Caco-2 (cell line): ENCODE measurements at regions not wholly inside any gene's neighbourhood (a gene's known extent, or its start where the extent isn't known, plus 50 kb on each side); places are given as distances from the start of the nearest gene placed in this dataset.

Source experiments
- BruUV-seq: library from RNA; stranded (reverse); fragments of 400-500 nt; replicated peaks from 2 replicates; lab custom pipeline; 2021; lab: Mats Ljungman, UMichigan
- CTCF ChIA-PET: fragments of 300-600 bp; sonication (Branson Sonifier 250); formaldehyde crosslinking; loops from one replicate; lab custom pipeline; 2022; ENCODE audit warnings: antibody characterized with exemption; lab: Charles Lee
- POLR2A ChIA-PET: fragments of 300-600 bp; sonication (Branson Sonifier 250); formaldehyde crosslinking; loops from one replicate; lab custom pipeline; 2022; ENCODE audit warnings: antibody characterized with exemption; lab: Charles Lee
- DNase-seq, 2 experiments: peaks; one replicate each; pipeline versions ENCODE4 v3.0.0 to v3.0.0-alpha.2; 2020 to 2022
- H3K27me3 ChIP-seq: replicated peaks from 2 replicates; pipeline ENCODE4 v1.6.0; 2011; ENCODE audit warnings: low read length; ENCODE audit not compliant: control insufficient read depth, insufficient read depth
- H3K36me3 ChIP-seq: 2 replicates; pipeline ENCODE4 v1.5.1; 2011; ENCODE audit warnings: low read length; ENCODE audit not compliant: control insufficient read depth, insufficient read depth
- H3K4me1 ChIP-seq: fragments of 250-450 bp; sonication (Bioruptor Pico); 2 replicates; pipeline ENCODE4 v1.5.1; 2020; ENCODE audit warnings: mild to moderate bottlenecking
- H3K4me3 ChIP-seq: 2 replicates; pipeline ENCODE4 v1.5.1; 2011; ENCODE audit warnings: low read depth, mild to moderate bottlenecking, control low read depth, low read length
- H3K9me3 ChIP-seq: fragments of 250-450 bp; sonication (Bioruptor Pico); 2 replicates; pipeline ENCODE4 v1.5.1; 2020; ENCODE audit warnings: mild to moderate bottlenecking, moderate library complexity
- H3K27ac Mint-ChIP-seq: one replicate; pipeline ENCODE4 v1.8.0; 2022; ENCODE audit warnings: mixed read lengths; ENCODE audit not compliant: unreplicated experiment
- H3K27me3 Mint-ChIP-seq: one replicate; pipeline ENCODE4 v1.8.0; 2022; ENCODE audit warnings: mixed read lengths; ENCODE audit not compliant: insufficient read depth, unreplicated experiment
- H3K36me3 Mint-ChIP-seq: one replicate; pipeline ENCODE4 v1.8.0; 2022; ENCODE audit warnings: mild to moderate bottlenecking, mixed read lengths; ENCODE audit not compliant: insufficient read depth, unreplicated experiment
- H3K4me1 Mint-ChIP-seq: one replicate; pipeline ENCODE4 v1.8.0; 2022; ENCODE audit warnings: low read depth, mixed read lengths; ENCODE audit not compliant: unreplicated experiment
- H3K4me3 Mint-ChIP-seq: one replicate; pipeline ENCODE4 v1.8.0; 2022; ENCODE audit warnings: mild to moderate bottlenecking, moderate library complexity, mixed read lengths; ENCODE audit not compliant: unreplicated experiment
- H3K9me3 Mint-ChIP-seq: one replicate; pipeline ENCODE4 v1.8.0; 2022; ENCODE audit warnings: mixed read lengths; ENCODE audit not compliant: unreplicated experiment
- intact Hi-C: fragments of 100-400 bp; cut with micrococcal nuclease; formaldehyde crosslinking; loops from one replicate; pipeline ENCODE4 v1.10.0; 2022; ENCODE audit not compliant: unreplicated experiment
- TF ChIP-seq, protein P1 (sequence below), 2 experiments: fragments of 200-600 bp in 1 of 2; IDR thresholded peaks; 1 replicate in 1 of 2; 2 replicates in 1 of 2; pipeline versions ENCODE4 v1.5.1 to v1.8.0; 2011 to 2022; ENCODE audit warnings: antibody characterized with exemption in 1 of 2, control low read depth in 1 of 2, inconsistent platforms in 1 of 2, low read depth in 1 of 2, low read length in 1 of 2, mild to moderate bottlenecking in 1 of 2, moderate library complexity in 1 of 2; ENCODE audit not compliant: insufficient read depth in 1 of 2, severe bottlenecking in 1 of 2, unreplicated experiment in 1 of 2

DNA sequence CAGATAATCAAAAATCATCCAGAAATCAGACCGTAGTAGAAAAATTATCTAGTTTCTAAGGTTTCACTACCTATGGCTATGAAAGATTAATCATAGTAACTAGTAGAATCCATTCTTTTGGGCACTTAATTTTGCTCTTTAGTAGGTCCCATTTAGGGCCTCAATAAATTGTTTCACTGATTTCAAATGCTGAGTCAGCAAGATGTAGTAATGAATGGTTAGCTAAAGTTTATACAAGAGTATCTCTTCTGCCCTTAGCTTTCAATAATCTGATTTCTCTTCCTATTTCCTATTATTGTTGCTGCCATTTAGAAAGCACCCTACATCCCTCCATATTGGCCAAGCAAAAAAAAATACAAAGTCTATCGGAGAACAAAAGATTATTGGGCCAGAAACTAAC lies 283.2 kb upstream of the PCDH10 start:
- no peak overlapping the region for H3K4me3 Mint-ChIP-seq
- POLR2A ChIA-PET = no interaction called here
- intact Hi-C loops = no loop called here
- Histone ChIP-seq H3K27me3 (no peaks in the 10 kb centered on the region), H3K4me3 (no peak overlapping the region), H3K9me3 (no peaks in the 10 kb centered on the region), H3K4me1 (no peaks in the 10 kb centered on the region), H3K36me3 (no peaks in the 10 kb centered on the region)
- H3K9me3 Mint-ChIP-seq = no peaks in the 10 kb centered on the region
- CTCF ChIA-PET = no interaction called here
- no peak overlapping the region for H3K27ac Mint-ChIP-seq
- no peaks in the 10 kb centered on the region for H3K27me3 Mint-ChIP-seq
- DNase-seq = no peak
- no peaks in the 10 kb centered on the region for H3K36me3 Mint-ChIP-seq
- TF ChIP-seq, protein P1, sequence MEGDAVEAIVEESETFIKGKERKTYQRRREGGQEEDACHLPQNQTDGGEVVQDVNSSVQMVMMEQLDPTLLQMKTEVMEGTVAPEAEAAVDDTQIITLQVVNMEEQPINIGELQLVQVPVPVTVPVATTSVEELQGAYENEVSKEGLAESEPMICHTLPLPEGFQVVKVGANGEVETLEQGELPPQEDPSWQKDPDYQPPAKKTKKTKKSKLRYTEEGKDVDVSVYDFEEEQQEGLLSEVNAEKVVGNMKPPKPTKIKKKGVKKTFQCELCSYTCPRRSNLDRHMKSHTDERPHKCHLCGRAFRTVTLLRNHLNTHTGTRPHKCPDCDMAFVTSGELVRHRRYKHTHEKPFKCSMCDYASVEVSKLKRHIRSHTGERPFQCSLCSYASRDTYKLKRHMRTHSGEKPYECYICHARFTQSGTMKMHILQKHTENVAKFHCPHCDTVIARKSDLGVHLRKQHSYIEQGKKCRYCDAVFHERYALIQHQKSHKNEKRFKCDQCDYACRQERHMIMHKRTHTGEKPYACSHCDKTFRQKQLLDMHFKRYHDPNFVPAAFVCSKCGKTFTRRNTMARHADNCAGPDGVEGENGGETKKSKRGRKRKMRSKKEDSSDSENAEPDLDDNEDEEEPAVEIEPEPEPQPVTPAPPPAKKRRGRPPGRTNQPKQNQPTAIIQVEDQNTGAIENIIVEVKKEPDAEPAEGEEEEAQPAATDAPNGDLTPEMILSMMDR (IDR thresholded peaks at IDR 0.05; ENCODE audit: insufficient read depth in 1 of 2, low read depth in 1 of 2, low read length in 1 of 2, severe bottlenecking in 1 of 2, unreplicated experiment in 1 of 2) = no peak
- H3K4me1 Mint-ChIP-seq = no peaks in the 10 kb centered on the region
- BruUV-seq = no TSS peak

DNA sequence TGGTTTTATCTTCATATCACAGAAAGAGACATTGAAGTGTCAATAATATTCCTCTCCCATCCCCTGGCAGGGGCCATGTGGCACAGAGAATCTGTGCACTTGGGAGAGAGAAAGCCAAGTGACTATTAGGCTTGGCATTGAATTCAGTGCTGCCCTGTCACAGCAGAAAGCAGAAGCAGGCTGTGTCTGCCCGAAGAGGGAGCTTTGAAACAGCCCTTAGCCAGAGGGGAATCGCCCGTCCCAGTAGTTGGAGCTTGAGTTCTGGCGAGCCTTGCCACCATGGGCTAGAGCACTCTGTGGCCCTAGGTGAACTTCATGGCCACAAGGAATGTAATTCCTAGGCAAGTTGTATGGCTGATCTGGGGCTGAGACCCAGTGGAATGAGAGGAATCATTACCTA lies 282.5 kb upstream of the PCDH10 start:
- Mint-ChIP-seq H3K27ac (no peak overlapping the region), H3K36me3 (no peaks in the 10 kb centered on the region), H3K4me3 (no peak overlapping the region), H3K4me1 (no peaks in the 10 kb centered on the region), H3K27me3 (no peaks in the 10 kb centered on the region), H3K9me3 (no peaks in the 10 kb centered on the region)
- TF ChIP-seq, protein P1 (IDR thresholded peaks at IDR 0.05; ENCODE audit: insufficient read depth in 1 of 2, low read depth in 1 of 2, low read length in 1 of 2, severe bottlenecking in 1 of 2, unreplicated experiment in 1 of 2) = no peak
- intact Hi-C loops = no loop called here
- Histone ChIP-seq H3K27me3 (no peaks in the 10 kb centered on the region), H3K4me3 (no peak overlapping the region), H3K36me3 (no peaks in the 10 kb centered on the region), H3K9me3 (no peaks in the 10 kb centered on the region), H3K4me1 (no peaks in the 10 kb centered on the region)
- no TSS peak for BruUV-seq
- ChIA-PET CTCF (no interaction called here), POLR2A (no interaction called here)
- DNase-seq = no peak

DNA sequence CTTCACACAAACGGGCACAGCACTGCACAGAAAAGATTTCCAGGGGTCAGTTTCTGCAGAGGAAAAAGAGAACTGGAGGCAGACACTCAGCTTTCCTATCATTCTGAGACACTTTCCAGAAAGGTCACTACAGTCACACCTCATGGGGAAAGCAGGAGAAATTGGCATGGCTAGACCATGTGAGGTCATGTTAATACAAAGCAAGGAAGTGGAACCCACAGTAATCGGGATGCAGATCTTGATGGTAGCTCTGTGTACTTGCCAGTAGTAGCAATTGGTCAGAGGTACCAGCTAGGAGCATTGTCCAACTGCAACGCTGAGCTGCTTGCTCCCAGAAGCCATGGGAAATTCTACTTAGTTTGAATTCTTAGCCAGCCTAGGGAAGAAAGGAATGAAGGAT lies 255.3 kb upstream of the PCDH10 start:
- H3K27me3 Mint-ChIP-seq = no peaks in the 10 kb centered on the region
- Histone ChIP-seq H3K4me3 (no peak overlapping the region), H3K9me3 (no peaks in the 10 kb centered on the region), H3K36me3 (no peaks in the 10 kb centered on the region), H3K4me1 (no peaks in the 10 kb centered on the region), H3K27me3 (no peaks in the 10 kb centered on the region)
- CTCF ChIA-PET = no interaction called here
- no peaks in the 10 kb centered on the region for H3K36me3 Mint-ChIP-seq
- POLR2A ChIA-PET = no interaction called here
- TF ChIP-seq, protein P1 (IDR thresholded peaks at IDR 0.05; ENCODE audit: insufficient read depth in 1 of 2, low read depth in 1 of 2, low read length in 1 of 2, severe bottlenecking in 1 of 2, unreplicated experiment in 1 of 2) = no peak
- no peak for DNase-seq
- no peak overlapping the region for H3K4me3 Mint-ChIP-seq
- H3K27ac Mint-ChIP-seq = no peak overlapping the region
- H3K4me1 Mint-ChIP-seq = no peaks in the 10 kb centered on the region
- intact Hi-C loops = no loop called here
- no peaks in the 10 kb centered on the region for H3K9me3 Mint-ChIP-seq
- BruUV-seq = no TSS peak
